Right lobe of liver (tissue), 6 donors: ENCODE measurements at regions not wholly inside any gene's neighbourhood (a gene's known extent, or its start where the extent isn't known, plus 50 kb on each side); places are given as distances from the start of the nearest gene placed in this dataset.

Experiments
- ATAC-seq, 4 donors: fragments of 200-7000 bp; cut with Tn5 transposase; one replicate each; pipeline ENCODE4 v1.9.1; 2020; ENCODE audit warnings: mild to moderate bottlenecking in 4 of 4, moderate library complexity in 4 of 4
- DNase-seq, 3 donors: peaks; one replicate each; pipeline ENCODE4 v3.0.0-alpha.2; 2020
- H3K27ac ChIP-seq, 3 donors: fragments of 200-600 bp; one replicate each; pipeline ENCODE4 v1.8.0; 2022
- H3K27me3 ChIP-seq, 2 donors: fragments of 200-600 bp; one replicate each; pipeline ENCODE4 v1.8.0; 2022
- H3K36me3 ChIP-seq, 4 donors: fragments of 200-600 bp; sonication (generic) in 1 of 4; one replicate each; pipeline versions ENCODE4 v1.5.1 to v1.8.0; 2017 to 2022; ENCODE audit warnings: control low read depth in 1 of 4
- H3K4me1 ChIP-seq, 4 donors: fragments of 200-600 bp; sonication (generic) in 1 of 4; one replicate each; pipeline versions ENCODE4 v1.5.1 to v1.8.0; 2017 to 2022; ENCODE audit warnings: control low read depth in 1 of 4
- H3K4me3 ChIP-seq, 3 donors: fragments of 200-600 bp; one replicate each; pipeline ENCODE4 v1.8.0; 2022
- H3K9me3 ChIP-seq, 4 donors: fragments of 200-600 bp; sonication (generic) in 1 of 4; one replicate each; pipeline versions ENCODE4 v1.5.1 to v1.8.0; 2017 to 2022; ENCODE audit warnings: control low read depth in 1 of 4
- POLR2A ChIP-seq: fragments of 450-650 bp; IDR thresholded peaks from one replicate; pipeline ENCODE4 v1.6.1; 2017; ENCODE audit warnings: antibody characterized with exemption, mild to moderate bottlenecking
- WGBS: methylation state at CpG from one replicate; pipeline ENCODE4 v1.1.6; 2018; ENCODE audit warnings: low coverage, low lambda C conversion rate; ENCODE audit not compliant: insufficient coverage; ENCODE audit errors: missing lambda C conversion rate; 5-methylcytosine and 5-hydroxymethylcytosine counted together
- intact Hi-C, 2 donors: fragments of 100-400 bp; cut with DNase I; formaldehyde crosslinking; loops; one replicate each; pipeline versions ENCODE4 v1.11.2 to v1.14.1; 2022
- TF ChIP-seq, protein P1 (sequence below), 4 donors: fragments of 200-600 bp in 3 of 4; fragments of 450-650 bp in 1 of 4; IDR thresholded peaks; one replicate each; pipeline versions ENCODE4 v1.5.1 to v1.8.0; 2016 to 2022; ENCODE audit warnings: antibody characterized with exemption in 4 of 4, mild to moderate bottlenecking in 2 of 4
- donor health status: DM: no; HTN: yes; CAD: no.
- donor health status: DM: no; HTN: no; CAD: no.
- donor health status: DM: no; HTN: no; CAD: no.
- donor health status: DM: no; HTN: yes; CAD: no.
- donor health status: DM: no; HTN: yes; CAD: no.

DNA sequence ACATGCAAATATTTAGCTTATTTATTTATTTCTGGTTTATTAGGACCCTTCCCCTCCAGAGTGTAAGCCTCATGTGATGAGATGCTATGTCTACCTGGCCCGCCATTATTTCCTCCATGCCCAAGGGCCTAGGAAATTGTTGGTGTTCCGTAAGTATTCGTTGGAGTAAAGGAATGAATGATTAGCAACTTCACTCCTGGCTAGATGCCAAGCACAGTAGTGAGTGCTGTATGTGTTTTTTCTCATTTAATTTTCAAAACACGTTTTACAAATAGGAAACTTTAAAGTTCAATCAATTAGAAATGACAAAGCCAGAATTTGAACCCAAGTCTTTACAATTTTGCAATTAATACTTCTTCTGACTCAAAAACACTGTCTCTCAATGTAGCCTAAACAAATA, 253.8 kb downstream of the BCAT1 start:
- TF ChIP-seq, protein P1, sequence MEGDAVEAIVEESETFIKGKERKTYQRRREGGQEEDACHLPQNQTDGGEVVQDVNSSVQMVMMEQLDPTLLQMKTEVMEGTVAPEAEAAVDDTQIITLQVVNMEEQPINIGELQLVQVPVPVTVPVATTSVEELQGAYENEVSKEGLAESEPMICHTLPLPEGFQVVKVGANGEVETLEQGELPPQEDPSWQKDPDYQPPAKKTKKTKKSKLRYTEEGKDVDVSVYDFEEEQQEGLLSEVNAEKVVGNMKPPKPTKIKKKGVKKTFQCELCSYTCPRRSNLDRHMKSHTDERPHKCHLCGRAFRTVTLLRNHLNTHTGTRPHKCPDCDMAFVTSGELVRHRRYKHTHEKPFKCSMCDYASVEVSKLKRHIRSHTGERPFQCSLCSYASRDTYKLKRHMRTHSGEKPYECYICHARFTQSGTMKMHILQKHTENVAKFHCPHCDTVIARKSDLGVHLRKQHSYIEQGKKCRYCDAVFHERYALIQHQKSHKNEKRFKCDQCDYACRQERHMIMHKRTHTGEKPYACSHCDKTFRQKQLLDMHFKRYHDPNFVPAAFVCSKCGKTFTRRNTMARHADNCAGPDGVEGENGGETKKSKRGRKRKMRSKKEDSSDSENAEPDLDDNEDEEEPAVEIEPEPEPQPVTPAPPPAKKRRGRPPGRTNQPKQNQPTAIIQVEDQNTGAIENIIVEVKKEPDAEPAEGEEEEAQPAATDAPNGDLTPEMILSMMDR (IDR thresholded peaks at IDR 0.05): no peak
- no peak for TF ChIP-seq POLR2A
- H3K36me3 ChIP-seq: no peaks in the 10 kb centered on the region
- intact Hi-C loops: no loop called here
- no peaks in the 10 kb centered on the region for H3K4me1 ChIP-seq
- WGBS: 82% methylated on average over 4 of the region's 4 CpGs
- DNase-seq (no peak), ATAC-seq (no peak)
- H3K27ac ChIP-seq: no peak overlapping the region
- H3K9me3 ChIP-seq: no peaks in the 10 kb centered on the region
- H3K27me3 ChIP-seq: no peaks in the 10 kb centered on the region
- no peak overlapping the region for H3K4me3 ChIP-seq

DNA sequence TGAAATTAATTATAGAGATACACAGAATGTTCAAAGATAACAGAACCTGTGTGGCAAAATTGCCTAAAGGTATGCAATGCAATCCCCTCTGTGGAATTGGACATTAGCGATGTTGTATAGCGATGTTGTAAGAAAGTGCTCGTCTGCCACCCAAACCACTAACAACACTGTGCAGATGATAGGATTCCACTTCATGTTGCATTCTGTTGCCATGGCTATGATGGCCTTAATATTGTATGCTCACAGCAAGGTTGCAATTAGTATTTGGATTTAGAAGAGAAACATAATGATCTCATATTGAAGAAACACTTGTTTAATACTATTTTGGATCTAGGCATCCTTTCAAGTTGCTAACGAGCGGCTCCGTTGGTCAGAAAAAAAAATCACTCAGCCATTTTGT, 260.3 kb downstream of the BCAT1 start:
- TF ChIP-seq, protein P1 (IDR thresholded peaks at IDR 0.05): no peak
- no peak for TF ChIP-seq POLR2A
- H3K4me1 ChIP-seq: no peaks in the 10 kb centered on the region
- intact Hi-C loops: no loop called here
- 84% methylated on average over 6 of the region's 6 CpGs for whole genome bisulfite sequencing
- H3K27ac ChIP-seq: no peak overlapping the region
- no peak for DNase-seq
- H3K27me3 ChIP-seq: no peaks in the 10 kb centered on the region
- H3K9me3 ChIP-seq: no peaks in the 10 kb centered on the region
- H3K4me3 ChIP-seq: no peak overlapping the region
- no peak for ATAC-seq
- no peaks in the 10 kb centered on the region for H3K36me3 ChIP-seq

DNA sequence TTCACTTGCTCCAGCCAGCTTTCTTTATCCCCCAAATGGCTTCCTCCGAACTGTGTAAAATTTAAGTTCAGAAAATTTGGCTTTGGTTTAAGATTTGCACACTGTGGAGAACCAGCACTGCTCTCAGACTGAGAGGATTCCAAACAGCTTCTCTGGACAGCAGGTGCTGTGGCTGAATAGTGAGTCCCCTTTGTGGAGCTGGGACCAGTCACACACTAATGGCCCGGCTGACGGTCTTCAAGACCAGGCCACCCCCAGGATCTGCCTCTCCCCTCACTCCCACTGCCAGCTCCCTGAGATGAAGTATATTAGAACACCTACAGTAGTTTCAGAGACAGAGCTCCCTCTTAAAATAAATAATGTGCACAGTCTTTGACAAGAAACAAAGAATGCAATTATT, 267.3 kb downstream of the BCAT1 start:
- WGBS: 94% methylated on average over 3 of the region's 3 CpGs

DNA sequence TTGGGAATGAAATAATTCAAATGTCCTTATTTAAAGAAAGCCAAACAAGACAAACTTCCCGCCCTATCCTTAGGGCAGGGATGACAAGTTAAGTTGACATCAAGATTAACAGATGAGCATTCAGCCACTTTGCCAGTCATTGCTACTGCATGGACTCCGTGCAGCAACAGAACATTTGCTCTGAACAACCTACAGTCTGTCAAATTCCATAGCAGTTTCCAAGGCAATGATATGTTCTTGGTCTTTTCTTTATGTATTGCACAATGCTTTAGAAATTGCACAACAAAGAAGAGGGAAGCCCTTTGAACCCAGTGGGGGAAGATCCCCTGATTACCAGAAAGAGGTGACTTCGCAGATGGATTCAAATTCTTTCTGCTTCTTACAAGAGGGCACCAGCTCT, 269.8 kb downstream of the BCAT1 start:
- Histone ChIP-seq H3K27ac (no peak overlapping the region), H3K4me1 (peaks cover 0 to 10% (median 2%) of the 10 kb centered on the region in 4 donors), H3K36me3 (no peaks in the 10 kb centered on the region), H3K4me3 (no peak overlapping the region), H3K27me3 (no peaks in the 10 kb centered on the region), H3K9me3 (no peaks in the 10 kb centered on the region)
- DNase-seq: no peak
- 28% methylated on average over 3 of the region's 3 CpGs for WGBS
- intact Hi-C loops: no loop called here
- ATAC-seq: peak; percentile 40 to 82 (median 70)
- no peak for TF ChIP-seq POLR2A
- TF ChIP-seq, protein P1 (IDR thresholded peaks at IDR 0.05): no peak

More for the DNA sequence above, 267.3 kb downstream of the BCAT1 start:
- Histone ChIP-seq H3K4me3 (no peak overlapping the region), H3K36me3 (no peaks in the 10 kb centered on the region), H3K27me3 (no peaks in the 10 kb centered on the region), H3K27ac (no peak overlapping the region), H3K4me1 (peaks cover 0 to 10% (median 2%) of the 10 kb centered on the region in 4 donors), H3K9me3 (no peaks in the 10 kb centered on the region)
- DNase-seq: no peak
- no peak for ATAC-seq
- TF ChIP-seq, protein P1 (IDR thresholded peaks at IDR 0.05): no peak
- no peak for TF ChIP-seq POLR2A
- intact Hi-C loops: no loop called here

DNA sequence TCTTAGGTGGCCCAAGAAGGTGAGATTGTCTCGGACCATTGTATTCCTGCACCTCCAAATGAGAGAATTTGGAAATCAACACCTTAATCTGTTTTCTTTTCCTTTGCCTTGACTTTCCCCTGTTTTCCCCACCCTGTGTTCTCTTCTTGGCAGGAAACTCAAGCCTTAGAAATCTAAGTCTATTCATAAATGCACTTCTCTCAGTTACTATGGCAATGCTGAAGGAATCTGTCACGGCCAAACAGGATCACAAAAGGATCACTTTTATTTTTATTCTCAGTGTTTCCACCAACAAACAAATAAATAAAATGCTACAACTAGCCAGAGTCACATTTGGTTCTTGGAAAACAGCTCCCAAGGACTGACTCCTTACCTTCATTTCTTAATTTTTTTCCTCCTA, 270.5 kb downstream of the BCAT1 start:
- H3K27me3 ChIP-seq: no peaks in the 10 kb centered on the region
- WGBS: 78% methylated on average over 2 of the region's 2 CpGs
- DNase-seq: no peak

More for the DNA sequence above, 270.5 kb downstream of the BCAT1 start:
- TF ChIP-seq POLR2A: no peak
- TF ChIP-seq, protein P1 (IDR thresholded peaks at IDR 0.05): no peak
- intact Hi-C loops: no loop called here
- Histone ChIP-seq H3K36me3 (no peaks in the 10 kb centered on the region), H3K27ac (no peak overlapping the region), H3K4me1 (peaks cover 0 to 10% (median 2%) of the 10 kb centered on the region in 4 donors), H3K9me3 (no peaks in the 10 kb centered on the region), H3K4me3 (no peak overlapping the region)
- no peak for ATAC-seq
